Stromal cell of bone marrow (primary cell): ENCODE measurements at regions not wholly inside any gene's neighbourhood (a gene's known extent, or its start where the extent isn't known, plus 50 kb on each side); places are given as distances from the start of the nearest gene placed in this dataset.
A peak's percentile ranks its signal among the peaks of the same experiment; 100 is the strongest.
"Not testable (repeated sequence)": the region's sequence is repeated elsewhere in the genome, so short reads cannot be mapped to it uniquely, and the experiment has no call there.

ENCODE experiments used
- DNase-seq: peaks from one replicate; pipeline ENCODE4 v3.0.0-alpha.2; 2012; ENCODE audit warnings: low read depth

- DNase-seq = no peak
Measured at GRCh38 chr4:72938516-72938915, 131.0 kb downstream of the COX18 start.

GRCh38 chr4:72935462-72935861 lies 134.1 kb downstream of the COX18 start:
- DNase-seq = no peak

- DNase-seq = no peak
Measured at GRCh38 chr4:72933029-72933428, 136.5 kb downstream of the COX18 start.

GRCh38 chr4:72931346-72931745 lies 138.2 kb downstream of the COX18 start:
- no peak for DNase-seq

GRCh38 chr4:72929596-72930274 lies 139.8 kb downstream of the COX18 start:
- DNase-seq = not testable (repeated sequence)

GRCh38 chr4:72924814-72925213 lies 144.7 kb downstream of the COX18 start:
- no peak for DNase-seq

GRCh38 chr4:72919937-72920336 lies 149.6 kb downstream of the COX18 start:
- DNase-seq = no peak

- DNase-seq = no peak
Measured at GRCh38 chr4:72919464-72919863, 150.1 kb downstream of the COX18 start.

GRCh38 chr4:72918362-72918761 lies 151.2 kb downstream of the COX18 start:
- DNase-seq = no peak

- no peak for DNase-seq
Measured at GRCh38 chr4:72911316-72911715, 158.2 kb downstream of the COX18 start.

GRCh38 chr4:72909461-72909860 lies 160.1 kb downstream of the COX18 start:
- DNase-seq = no peak

- DNase-seq = no peak
Measured at GRCh38 chr4:72902354-72902753, 167.2 kb downstream of the COX18 start.

- no peak for DNase-seq
Measured at GRCh38 chr4:72901553-72901952, 168.0 kb downstream of the COX18 start.

GRCh38 chr4:72900952-72901351 lies 168.6 kb downstream of the COX18 start:
- peak; percentile 34 for DNase-seq

- DNase-seq = no peak
Measured at GRCh38 chr4:72899621-72900020, 169.9 kb downstream of the COX18 start.

GRCh38 chr4:72899214-72899613 lies 170.3 kb downstream of the COX18 start:
- no peak for DNase-seq

GRCh38 chr4:72896515-72896914 lies 173.0 kb downstream of the COX18 start:
- DNase-seq = peak; percentile 75

GRCh38 chr4:72895408-72895807 lies 174.1 kb downstream of the COX18 start:
- no peak for DNase-seq

GRCh38 chr4:72893354-72894066 lies 176.0 kb downstream of the COX18 start:
- DNase-seq = no peak

GRCh38 chr4:72888331-72888730 lies 181.2 kb downstream of the COX18 start:
- no peak for DNase-seq

- no peak for DNase-seq
Measured at GRCh38 chr4:72887152-72887551, 182.4 kb downstream of the COX18 start.

- no peak for DNase-seq
Measured at GRCh38 chr4:72886602-72887001, 182.9 kb downstream of the COX18 start.

- DNase-seq = not testable (repeated sequence)
Measured at GRCh38 chr4:72884225-72884624, 185.3 kb downstream of the COX18 start.

GRCh38 chr4:72876946-72877345 lies 192.6 kb downstream of the COX18 start:
- DNase-seq = no peak
